ENCODE measurements at regions not wholly inside any gene's neighbourhood (a gene's known extent, or its start where the extent isn't known, plus 50 kb on each side); places are given as distances from the start of the nearest gene placed in this dataset.

DNA sequence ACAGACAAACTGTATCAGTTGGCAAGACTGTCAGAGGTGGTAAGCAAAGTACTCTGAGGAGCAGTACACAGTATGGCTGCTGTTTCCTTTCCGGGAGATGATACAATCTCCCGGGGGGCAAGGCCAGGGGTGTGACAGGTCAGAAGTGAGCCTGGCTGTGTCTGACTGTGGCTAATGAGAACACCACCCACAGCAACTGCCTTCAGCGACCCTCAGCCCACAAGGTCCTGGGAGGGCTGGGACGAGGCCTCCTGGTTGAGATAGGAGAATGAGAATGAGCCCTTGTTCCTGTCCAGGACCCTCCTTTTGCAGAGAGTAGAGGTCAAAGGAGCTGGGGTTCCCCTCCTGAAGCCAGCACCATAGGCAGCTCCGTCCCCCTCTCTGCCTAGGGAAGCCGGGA lies 421.7 kb downstream of the TCERG1L start:
- no peak for DNase-seq

GRCh38 chr10:130891066-130891465 lies 420.5 kb downstream of the TCERG1L start:
- DNase-seq: no peak

GRCh38 chr10:130894471-130894870 lies 417.1 kb downstream of the TCERG1L start:
- DNase-seq: no peak

- no peak for DNase-seq
Measured at GRCh38 chr10:130895161-130895560, 416.4 kb downstream of the TCERG1L start.

- no peak for DNase-seq
Measured at GRCh38 chr10:130897815-130898214, 413.7 kb downstream of the TCERG1L start.

- DNase-seq: no peak
Measured at GRCh38 chr10:130898381-130898780, 413.1 kb downstream of the TCERG1L start.

DNA sequence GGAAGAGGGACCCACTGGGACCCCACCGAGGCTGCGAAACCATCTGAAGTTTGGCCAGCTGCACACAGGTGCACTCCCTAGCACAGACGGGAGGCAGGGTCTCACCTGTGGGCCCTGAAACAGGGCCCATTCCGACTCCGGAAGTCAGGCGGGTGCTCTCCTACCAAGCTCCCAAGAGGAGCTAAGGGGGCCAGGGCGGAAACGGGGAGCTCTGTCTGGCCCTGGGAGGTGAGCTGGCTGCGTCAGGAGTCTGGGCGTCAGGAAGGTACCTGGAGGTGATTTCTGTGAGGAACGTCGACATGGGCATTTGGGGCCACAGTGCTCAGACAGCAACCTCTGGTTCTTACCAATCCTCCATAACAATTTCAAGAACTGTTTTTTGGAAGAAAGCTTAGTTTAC lies 411.7 kb downstream of the TCERG1L start:
- DNase-seq: no peak

- no peak for DNase-seq
Measured at GRCh38 chr10:130900441-130901160, 410.9 kb downstream of the TCERG1L start.

DNA sequence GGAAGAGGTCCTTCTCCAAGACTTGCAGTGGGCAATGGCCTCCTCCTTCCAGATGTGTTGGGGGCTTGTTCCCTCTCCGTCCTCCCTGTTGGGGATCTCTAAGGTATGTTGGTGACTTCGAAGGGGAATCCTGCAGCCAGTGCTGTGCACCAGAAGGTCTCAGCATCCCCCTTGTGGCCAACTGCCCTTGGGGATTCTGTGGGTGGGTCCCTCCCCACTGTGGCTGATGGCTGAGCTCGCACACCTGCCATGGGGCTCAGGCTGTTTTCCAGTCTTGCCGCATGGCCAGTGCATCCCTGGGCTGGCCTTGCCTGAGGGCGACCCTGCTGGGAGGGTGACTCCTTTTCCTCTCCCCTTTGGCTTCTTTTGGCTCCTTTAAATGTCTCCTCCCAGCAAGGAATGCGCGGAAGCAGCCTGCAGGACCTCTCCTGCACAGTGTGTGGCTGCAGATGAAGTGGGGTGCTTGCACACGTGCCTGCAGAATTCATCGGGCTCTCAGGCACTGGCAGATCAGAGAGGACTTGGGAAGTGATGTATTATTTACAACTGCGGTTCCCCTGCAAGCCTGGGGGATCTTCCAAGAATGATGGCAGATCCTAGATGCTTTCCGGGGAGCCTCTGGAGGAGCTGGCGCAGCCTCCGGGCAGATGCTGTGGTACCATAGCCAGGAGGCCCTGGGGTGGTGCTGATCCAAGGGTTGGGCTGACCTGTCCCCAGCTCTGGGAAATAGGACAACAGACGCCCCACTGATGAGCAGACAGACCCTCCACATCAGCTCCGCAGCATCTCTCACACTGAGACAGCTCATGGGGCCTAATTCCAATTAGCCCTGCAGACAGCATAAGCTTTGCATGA lies 410.0 kb downstream of the TCERG1L start:
- DNase-seq: no peak

- no peak for DNase-seq
Measured at GRCh38 chr10:130902471-130902870, 409.1 kb downstream of the TCERG1L start.

DNA sequence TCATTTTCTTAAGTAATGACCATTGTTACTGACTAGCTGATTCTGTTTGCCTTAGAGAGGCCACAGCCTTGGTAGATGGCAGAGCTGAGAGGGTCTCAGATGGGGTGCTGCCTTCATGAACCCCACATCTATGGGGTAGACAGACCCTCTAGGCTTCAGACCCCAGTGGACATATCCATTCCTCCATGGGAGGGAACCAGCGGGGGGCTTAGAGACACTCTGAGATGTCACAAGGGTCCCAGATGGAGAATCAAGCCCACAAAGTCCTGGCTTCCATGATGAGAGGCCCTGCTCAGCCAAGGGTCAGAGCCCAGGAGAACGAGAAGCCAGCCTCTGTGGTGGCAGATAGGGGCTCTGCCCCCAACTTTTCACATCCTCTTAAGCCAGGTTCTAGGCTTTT lies 408.6 kb downstream of the TCERG1L start:
- no peak for DNase-seq

DNA sequence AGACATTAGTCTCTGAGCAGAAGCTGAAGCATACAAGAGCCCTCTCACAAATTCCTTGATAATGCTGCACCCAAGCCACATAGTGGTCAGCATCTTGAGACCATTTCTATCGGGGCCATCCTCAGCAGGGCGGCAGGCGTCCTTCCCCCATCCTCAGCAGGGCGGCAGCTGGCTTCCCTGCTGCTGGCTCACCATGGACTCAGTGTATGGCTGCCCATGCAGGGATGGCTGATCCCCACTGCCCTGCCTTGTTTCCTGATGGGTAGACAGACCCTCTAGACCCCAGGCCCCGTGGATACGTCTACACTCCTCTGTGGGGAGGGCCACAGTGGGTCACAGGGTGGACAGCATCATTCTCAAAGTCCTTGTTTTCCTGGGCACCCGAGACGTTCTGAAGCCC lies 406.8 kb downstream of the TCERG1L start:
- no peak for DNase-seq

DNA sequence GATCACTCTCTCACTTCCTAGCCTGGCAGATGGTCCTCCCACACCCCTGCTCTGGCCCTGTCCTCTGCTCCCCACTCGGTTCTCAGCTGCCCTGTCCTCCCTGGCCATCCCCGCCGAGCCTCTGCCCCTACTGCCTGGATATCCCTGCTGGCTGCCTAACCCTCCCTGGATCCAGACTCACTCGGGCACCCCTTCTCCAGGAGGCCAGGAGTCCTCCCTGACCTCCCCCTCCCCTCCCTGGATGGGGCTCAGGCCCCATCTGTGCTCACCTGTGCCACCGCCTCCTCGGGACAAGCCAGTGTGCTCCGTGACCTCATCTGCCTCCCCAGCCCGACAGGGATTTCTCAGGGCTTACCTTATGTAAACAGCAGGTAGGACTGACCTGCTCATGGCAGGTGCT lies 406.1 kb downstream of the TCERG1L start:
- no peak for DNase-seq

DNA sequence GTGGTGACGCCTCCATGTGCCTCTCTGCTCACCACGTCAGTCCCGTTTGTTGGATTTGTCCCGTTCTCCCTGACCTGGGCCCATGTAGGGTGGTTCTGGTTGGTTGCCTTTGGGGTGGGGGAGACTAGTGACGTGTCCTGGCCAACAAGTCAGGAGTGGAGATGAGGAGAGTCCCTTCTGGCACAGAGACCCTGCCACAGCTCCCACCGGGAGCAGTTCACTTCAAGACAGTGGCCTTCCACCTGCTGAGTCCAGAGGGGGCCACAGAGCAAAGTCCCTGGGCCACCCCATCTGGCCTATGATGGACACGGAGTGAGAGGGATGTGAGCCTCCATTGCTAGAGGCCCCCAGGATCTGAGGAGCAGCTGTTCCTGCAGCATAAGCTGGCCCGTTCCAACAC lies 405.6 kb downstream of the TCERG1L start:
- no peak for DNase-seq

- DNase-seq: no peak
Measured at GRCh38 chr10:130910848-130911247, 400.7 kb downstream of the TCERG1L start.

GRCh38 chr10:130913844-130914243 lies 397.7 kb downstream of the TCERG1L start:
- no peak for DNase-seq

- DNase-seq: no peak
Measured at GRCh38 chr10:130914367-130914766, 397.2 kb downstream of the TCERG1L start.

DNA sequence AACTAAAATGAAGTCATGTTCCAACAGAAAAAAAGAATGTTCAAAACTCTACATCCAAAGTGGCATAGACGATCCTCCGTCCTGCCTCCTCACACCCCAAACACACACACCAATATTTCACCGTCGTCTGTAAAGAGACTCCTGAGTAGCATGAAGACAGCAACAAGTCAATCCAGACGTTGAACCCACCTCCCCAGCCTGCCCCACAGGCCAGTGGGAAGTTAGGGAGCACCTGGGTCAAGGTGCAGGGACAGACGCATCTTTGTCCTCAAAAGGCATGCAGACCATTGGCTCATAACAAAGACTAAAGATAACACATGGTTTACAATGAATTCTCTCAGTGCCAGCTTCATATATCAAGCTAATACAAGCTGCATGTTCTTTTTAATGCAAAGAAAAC lies 396.5 kb downstream of the TCERG1L start:
- no peak for DNase-seq

DNA sequence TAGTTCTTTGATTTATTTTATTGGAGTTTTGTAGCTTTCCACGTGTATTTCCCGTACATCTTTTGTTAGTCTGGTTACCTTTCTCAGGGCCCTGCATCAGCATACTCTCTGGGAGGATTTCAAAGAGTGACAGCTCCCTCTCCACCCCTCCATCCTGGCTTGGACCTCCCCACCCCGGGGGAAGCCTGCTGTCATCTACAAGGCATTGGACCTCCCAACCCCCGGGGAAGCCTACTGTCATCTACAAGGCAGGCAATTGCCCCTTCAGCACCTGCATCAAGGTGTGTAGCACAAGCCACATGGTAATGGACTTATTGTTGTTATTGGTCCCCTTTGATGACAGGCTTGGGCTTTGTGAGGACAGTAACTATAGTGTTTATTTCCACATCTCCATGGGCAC lies 390.1 kb downstream of the TCERG1L start:
- peak; percentile 36 for DNase-seq

GRCh38 chr10:130921911-130922440 lies 389.5 kb downstream of the TCERG1L start:
- no peak for DNase-seq

- DNase-seq: no peak
Measured at GRCh38 chr10:130923596-130923995, 387.9 kb downstream of the TCERG1L start.

DNA sequence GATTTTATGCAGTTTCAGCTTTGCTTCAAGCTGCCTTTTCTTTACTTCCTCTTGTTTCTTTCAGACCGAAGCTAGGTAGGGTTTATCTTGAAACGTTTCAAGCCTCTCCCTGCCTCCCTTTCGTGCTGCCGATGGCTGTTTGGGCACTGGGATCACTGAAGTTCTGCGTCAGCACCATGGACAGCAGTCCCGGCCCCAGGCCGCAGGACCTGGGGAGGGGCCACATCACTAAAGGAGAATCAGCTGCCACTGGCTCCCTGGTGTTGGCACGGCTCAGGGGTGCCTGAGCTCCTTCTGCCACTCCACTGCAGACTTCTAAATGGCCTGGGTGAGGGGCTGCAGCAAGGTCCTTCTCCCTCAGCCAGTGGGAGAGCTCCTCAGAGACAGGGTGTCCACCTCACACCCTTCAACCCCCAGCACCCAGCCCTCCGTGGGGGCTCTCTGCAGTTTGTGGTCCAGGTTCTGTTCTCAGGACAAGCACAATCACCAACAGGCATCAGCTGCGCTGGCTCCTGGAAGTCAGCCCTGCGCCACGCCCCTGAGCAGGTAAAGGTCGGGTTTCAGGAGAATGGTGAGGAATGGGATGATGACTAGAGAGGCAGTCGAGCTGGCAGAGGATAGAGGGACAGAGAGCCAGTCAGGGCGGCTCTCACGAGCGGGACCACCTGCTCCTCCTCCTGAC lies 387.2 kb downstream of the TCERG1L start:
- DNase-seq: no peak

- no peak for DNase-seq
Measured at GRCh38 chr10:130926442-130926841, 385.1 kb downstream of the TCERG1L start.

DNA sequence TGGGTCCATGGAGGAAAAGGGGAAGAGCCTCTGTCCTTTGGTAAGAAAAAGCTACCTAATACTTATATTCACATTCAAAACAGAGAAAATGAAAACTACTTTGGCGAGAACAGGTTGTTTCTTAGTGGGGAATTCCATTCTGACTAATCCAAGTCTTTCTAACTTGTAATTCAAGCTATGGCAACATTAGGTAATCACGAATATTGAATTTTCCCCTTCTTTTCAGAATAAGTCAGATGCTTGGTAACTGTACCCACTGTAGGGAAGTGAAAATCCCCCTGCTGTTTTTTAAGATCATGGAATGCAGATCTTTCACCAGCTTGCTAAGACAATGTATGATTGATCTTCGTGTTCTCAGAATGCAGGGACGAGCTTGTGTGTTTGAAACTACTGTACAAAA lies 384.4 kb downstream of the TCERG1L start:
- DNase-seq: no peak
